ENCODE measurements at regions not wholly inside any gene's neighbourhood (a gene's known extent, or its start where the extent isn't known, plus 50 kb on each side); places are given as distances from the start of the nearest gene placed in this dataset.
A peak's percentile ranks its signal among the peaks of the same experiment; 100 is the strongest.

- ChIA-PET CTCF (interaction anchor here (0.6 kb wide), 1 partner anchor 631 kb away, joined by 3 read pairs; no protein-coding TSS in a partner anchor), POLR2A (no interaction called here)
- 0 out of 2 replicates have a peak, but pooled peaks have one; percentile 6 for TF ChIP-seq PKNOX1 (IDR thresholded peaks at IDR 0.05)
- no peak for TF ChIP-seq NFRKB (IDR thresholded peaks at IDR 0.05)
- TF ChIP-seq FOXA1 (IDR thresholded peaks at IDR 0.05): no peak
- no peak for DNase-seq (ENCODE audit: extremely low spot score)
These were observed 281.4 kb downstream of the PAX3 start for GRCh38 chr2:222017252-222017850.

GRCh38 chr2:222013889-222014288 is 284.9 kb downstream of the PAX3 start:
- POLR2A ChIA-PET: no interaction called here
- TF ChIP-seq CTBP1 (IDR thresholded peaks at IDR 0.05; ENCODE audit: borderline replicate concordance) (no peak), ELF4 (IDR thresholded peaks at IDR 0.05) (no peak), BHLHE40 (IDR thresholded peaks at IDR 0.05; ENCODE audit: borderline replicate concordance) (no peak), FOXA1 (IDR thresholded peaks at IDR 0.05) (no peak), SP1 (IDR thresholded peaks at IDR 0.05) (no peak), SUZ12 (IDR thresholded peaks at IDR 0.05) (no peak), PKNOX1 (IDR thresholded peaks at IDR 0.05) (no peak), HDGF (IDR thresholded peaks at IDR 0.05; ENCODE audit: borderline replicate concordance) (no peak), LEF1 (IDR thresholded peaks at IDR 0.05; ENCODE audit: borderline replicate concordance) (no peak), FOXM1 (IDR thresholded peaks at IDR 0.05; ENCODE audit: borderline replicate concordance) (no peak)
- CTCF ChIA-PET: no interaction called here
- no peak for DNase-seq (ENCODE audit: extremely low spot score)

- TF ChIP-seq FOXK2 (IDR thresholded peaks at IDR 0.05): no peak
- no peak for TF ChIP-seq SP1 (IDR thresholded peaks at IDR 0.05)
- no peak for TF ChIP-seq ARNT (IDR thresholded peaks at IDR 0.05)
- TF ChIP-seq NFRKB (IDR thresholded peaks at IDR 0.05): no peak
- TF ChIP-seq SUZ12 (IDR thresholded peaks at IDR 0.05): no peak
- no peak for TF ChIP-seq L3MBTL2 (conservative IDR thresholded peaks at IDR 0.05)
- TF ChIP-seq BHLHE40 (IDR thresholded peaks at IDR 0.05; ENCODE audit: borderline replicate concordance): no peak
- TF ChIP-seq LEF1 (IDR thresholded peaks at IDR 0.05; ENCODE audit: borderline replicate concordance): no peak
- TF ChIP-seq FOXM1 (IDR thresholded peaks at IDR 0.05; ENCODE audit: borderline replicate concordance): no peak
- TF ChIP-seq FOXA1 (IDR thresholded peaks at IDR 0.05): no peak
- TF ChIP-seq TARDBP (IDR thresholded peaks at IDR 0.05): no peak
- no peak for TF ChIP-seq ZNF384 (IDR thresholded peaks at IDR 0.05)
- ChIA-PET CTCF (no interaction called here), POLR2A (no interaction called here)
- no peak for DNase-seq (ENCODE audit: extremely low spot score)
These were observed 298.5 kb downstream of the PAX3 start for GRCh38 chr2:222000326-222000725.

GRCh38 chr2:221999717-222000116 is 299.1 kb downstream of the PAX3 start:
- ChIA-PET POLR2A (no interaction called here), CTCF (no interaction called here)
- no peak for TF ChIP-seq NFRKB (IDR thresholded peaks at IDR 0.05)
- DNase-seq (ENCODE audit: extremely low spot score): no peak

GRCh38 chr2:221999166-221999565 is 299.6 kb downstream of the PAX3 start:
- no peak for DNase-seq (ENCODE audit: extremely low spot score)
- no peak for TF ChIP-seq BHLHE40 (IDR thresholded peaks at IDR 0.05; ENCODE audit: borderline replicate concordance)
- TF ChIP-seq CTBP1 (IDR thresholded peaks at IDR 0.05; ENCODE audit: borderline replicate concordance): no peak
- TF ChIP-seq SUZ12 (IDR thresholded peaks at IDR 0.05): no peak
- TF ChIP-seq PKNOX1 (IDR thresholded peaks at IDR 0.05): no peak
- no peak for TF ChIP-seq FOXK2 (IDR thresholded peaks at IDR 0.05)
- no peak for TF ChIP-seq HDGF (IDR thresholded peaks at IDR 0.05; ENCODE audit: borderline replicate concordance)
- TF ChIP-seq ZNF384 (IDR thresholded peaks at IDR 0.05): no peak
- TF ChIP-seq ELF4 (IDR thresholded peaks at IDR 0.05): no peak
- no peak for TF ChIP-seq NFRKB (IDR thresholded peaks at IDR 0.05)
- TF ChIP-seq L3MBTL2 (conservative IDR thresholded peaks at IDR 0.05): no peak
- TF ChIP-seq SP1 (IDR thresholded peaks at IDR 0.05): no peak
- no peak for TF ChIP-seq FOXM1 (IDR thresholded peaks at IDR 0.05; ENCODE audit: borderline replicate concordance)
- TF ChIP-seq FOXA1 (IDR thresholded peaks at IDR 0.05): no peak
- ChIA-PET CTCF (no interaction called here), POLR2A (no interaction called here)

GRCh38 chr2:221997683-221998082 is 301.1 kb downstream of the PAX3 start:
- TF ChIP-seq ELF4 (IDR thresholded peaks at IDR 0.05): no peak
- ChIA-PET POLR2A (no interaction called here), CTCF (interaction anchor here (0.9 kb wide), 1 partner anchor 27 kb away, joined by 4 read pairs; no protein-coding TSS in a partner anchor)
- DNase-seq (ENCODE audit: extremely low spot score): no peak

GRCh38 chr2:221997100-221997499 is 301.7 kb downstream of the PAX3 start:
- TF ChIP-seq FOXK2 (IDR thresholded peaks at IDR 0.05) (no peak), L3MBTL2 (conservative IDR thresholded peaks at IDR 0.05) (no peak), BHLHE40 (IDR thresholded peaks at IDR 0.05; ENCODE audit: borderline replicate concordance) (no peak), ELF4 (IDR thresholded peaks at IDR 0.05) (no peak), NFRKB (IDR thresholded peaks at IDR 0.05) (no peak), ZNF384 (IDR thresholded peaks at IDR 0.05) (no peak), FOXM1 (IDR thresholded peaks at IDR 0.05; ENCODE audit: borderline replicate concordance) (no peak), TARDBP (IDR thresholded peaks at IDR 0.05) (no peak), HDGF (IDR thresholded peaks at IDR 0.05; ENCODE audit: borderline replicate concordance) (no peak), FOXA1 (IDR thresholded peaks at IDR 0.05) (no peak), SUZ12 (IDR thresholded peaks at IDR 0.05) (no peak), LEF1 (IDR thresholded peaks at IDR 0.05; ENCODE audit: borderline replicate concordance) (no peak), ARNT (IDR thresholded peaks at IDR 0.05) (no peak), PKNOX1 (IDR thresholded peaks at IDR 0.05) (no peak), CTBP1 (IDR thresholded peaks at IDR 0.05; ENCODE audit: borderline replicate concordance) (no peak)
- CTCF ChIA-PET: no interaction called here
- POLR2A ChIA-PET: no interaction called here
- DNase-seq (ENCODE audit: extremely low spot score): no peak
